ENCODE measurements at regions not wholly inside any gene's neighbourhood (a gene's known extent, or its start where the extent isn't known, plus 50 kb on each side); places are given as distances from the start of the nearest gene placed in this dataset.

DNA sequence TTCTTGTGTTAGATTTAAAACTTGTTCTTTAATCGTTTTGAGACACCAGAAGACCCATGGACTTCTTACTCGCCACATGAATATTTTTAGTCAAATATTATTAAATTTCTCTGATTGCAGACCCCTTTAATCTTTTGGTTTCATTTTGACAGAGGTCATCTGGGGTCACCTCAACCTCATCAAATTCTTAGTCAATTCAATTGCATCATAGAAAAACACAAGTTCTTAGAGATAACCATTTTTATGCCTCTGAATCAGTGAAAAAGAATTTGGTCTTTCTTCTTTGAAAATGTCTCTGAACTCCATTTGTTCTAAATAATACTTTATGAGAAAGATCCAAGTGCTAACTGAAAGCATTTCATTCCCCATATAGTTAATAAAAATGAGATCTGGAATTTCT, 55.2 kb upstream of the CBLN4 start:
- Histone ChIP-seq H3K27me3 (ENCODE audit: insufficient read depth, poor library complexity, severe bottlenecking) (no peaks in the 10 kb centered on the region), H3K27ac (ENCODE audit: poor library complexity, severe bottlenecking) (no peak overlapping the region), H3K4me3 (ENCODE audit: severe bottlenecking) (no peak overlapping the region), H3K36me3 (ENCODE audit: low read depth) (no peaks in the 10 kb centered on the region), H3K4me1 (ENCODE audit: insufficient read depth, poor library complexity, severe bottlenecking) (peaks cover 10% of the 10 kb centered on the region), H3K9me3 (ENCODE audit: severe bottlenecking) (no peaks in the 10 kb centered on the region)
- DNase-seq (ENCODE audit: low spot score) (no peak), ATAC-seq (ENCODE audit: low read depth) (0 out of 3 replicates have a peak, but pooled peaks have one; percentile 33)
- no peak for TF ChIP-seq CTCF (IDR thresholded peaks at IDR 0.05; ENCODE audit: poor library complexity, severe bottlenecking)

- Histone ChIP-seq H3K27me3 (ENCODE audit: insufficient read depth, poor library complexity, severe bottlenecking) (peaks cover 5% of the 10 kb centered on the region), H3K27ac (ENCODE audit: poor library complexity, severe bottlenecking) (no peak overlapping the region), H3K4me3 (ENCODE audit: severe bottlenecking) (no peak overlapping the region), H3K9me3 (ENCODE audit: severe bottlenecking) (no peaks in the 10 kb centered on the region), H3K4me1 (ENCODE audit: insufficient read depth, poor library complexity, severe bottlenecking) (no peaks in the 10 kb centered on the region), H3K36me3 (ENCODE audit: low read depth) (no peaks in the 10 kb centered on the region)
- no peak for DNase-seq (ENCODE audit: low spot score)
- ATAC-seq (ENCODE audit: low read depth) = no peak; the same call in 2 of the 3 replicates
- TF ChIP-seq CTCF (IDR thresholded peaks at IDR 0.05; ENCODE audit: poor library complexity, severe bottlenecking) = no peak
Measured at GRCh38 chr20:56069016-56069415, 63.7 kb upstream of the CBLN4 start.

- TF ChIP-seq CTCF (IDR thresholded peaks at IDR 0.05; ENCODE audit: poor library complexity, severe bottlenecking) = no peak
- Histone ChIP-seq H3K4me3 (ENCODE audit: severe bottlenecking) (no peak overlapping the region), H3K4me1 (ENCODE audit: insufficient read depth, poor library complexity, severe bottlenecking) (no peaks in the 10 kb centered on the region), H3K36me3 (ENCODE audit: low read depth) (no peaks in the 10 kb centered on the region), H3K27me3 (ENCODE audit: insufficient read depth, poor library complexity, severe bottlenecking) (peaks cover 12% of the 10 kb centered on the region), H3K27ac (ENCODE audit: poor library complexity, severe bottlenecking) (no peak overlapping the region), H3K9me3 (ENCODE audit: severe bottlenecking) (no peaks in the 10 kb centered on the region)
- no peak for ATAC-seq (ENCODE audit: low read depth)
- no peak for DNase-seq (ENCODE audit: low spot score)
Measured at GRCh38 chr20:56072165-56072564, 66.8 kb upstream of the CBLN4 start.

DNA sequence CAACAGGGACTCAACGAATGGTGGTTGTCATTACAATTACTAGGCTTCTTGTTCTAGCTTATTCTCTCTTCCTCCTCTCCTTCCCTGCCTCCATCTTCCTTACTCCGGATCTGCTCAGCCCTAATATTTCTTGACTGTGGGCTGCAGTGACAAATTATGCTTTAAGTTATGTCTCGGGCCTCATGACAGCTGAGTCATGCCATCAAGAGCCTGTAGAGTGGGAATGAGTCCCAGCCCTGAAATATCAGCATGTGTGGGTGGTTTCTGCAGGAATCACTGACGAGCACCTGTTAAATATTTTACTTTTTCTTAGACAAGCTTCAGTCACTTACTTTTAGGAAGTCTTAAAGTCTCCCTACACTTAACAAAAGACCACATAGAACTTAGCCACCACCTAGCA, 83.1 kb upstream of the CBLN4 start:
- Histone ChIP-seq H3K4me3 (ENCODE audit: severe bottlenecking) (no peak overlapping the region), H3K27ac (ENCODE audit: poor library complexity, severe bottlenecking) (no peak overlapping the region), H3K36me3 (ENCODE audit: low read depth) (no peaks in the 10 kb centered on the region), H3K4me1 (ENCODE audit: insufficient read depth, poor library complexity, severe bottlenecking) (no peaks in the 10 kb centered on the region), H3K9me3 (ENCODE audit: severe bottlenecking) (no peaks in the 10 kb centered on the region), H3K27me3 (ENCODE audit: insufficient read depth, poor library complexity, severe bottlenecking) (peaks cover 18% of the 10 kb centered on the region)
- no peak for TF ChIP-seq CTCF (IDR thresholded peaks at IDR 0.05; ENCODE audit: poor library complexity, severe bottlenecking)
- no peak for ATAC-seq (ENCODE audit: low read depth)
- DNase-seq (ENCODE audit: low spot score) = no peak

DNA sequence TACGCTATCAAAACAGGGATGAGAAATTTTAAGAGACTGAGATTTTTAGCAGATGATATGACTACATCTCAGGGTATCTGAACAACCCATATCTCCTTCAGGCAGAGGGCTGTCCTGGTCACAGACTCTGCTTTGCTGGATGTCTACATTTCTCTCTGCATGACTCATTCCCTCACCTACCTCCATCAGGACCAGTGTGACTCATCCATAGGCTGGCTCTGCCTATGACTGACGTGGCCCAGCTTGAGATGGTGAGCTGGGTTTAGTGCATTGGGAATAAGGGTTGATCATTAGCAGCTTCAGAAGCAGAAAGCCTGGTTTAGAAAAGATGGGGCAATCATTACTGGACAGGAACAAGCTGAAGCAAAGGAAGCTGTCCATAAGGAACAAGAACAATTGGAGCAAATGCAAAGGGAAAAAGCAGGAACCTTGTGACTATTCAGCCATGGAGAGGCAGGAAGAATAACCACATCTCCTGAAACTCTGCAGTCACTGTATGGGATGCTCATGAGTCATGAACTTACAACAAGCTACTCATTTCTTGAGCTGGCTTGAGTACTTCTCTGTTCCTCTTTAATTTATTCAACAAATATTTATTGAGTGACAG, 86.4 kb upstream of the CBLN4 start:
- no peaks in the 10 kb centered on the region for H3K9me3 ChIP-seq (ENCODE audit: severe bottlenecking)
- no peak for TF ChIP-seq CTCF (IDR thresholded peaks at IDR 0.05; ENCODE audit: poor library complexity, severe bottlenecking)
- no peak overlapping the region for H3K4me3 ChIP-seq (ENCODE audit: severe bottlenecking)
- no peaks in the 10 kb centered on the region for H3K36me3 ChIP-seq (ENCODE audit: low read depth)
- DNase-seq (ENCODE audit: low spot score) (no peak), ATAC-seq (ENCODE audit: low read depth) (peak; percentile 98)
- no peaks in the 10 kb centered on the region for H3K4me1 ChIP-seq (ENCODE audit: insufficient read depth, poor library complexity, severe bottlenecking)
- peaks cover 2% of the 10 kb centered on the region for H3K27me3 ChIP-seq (ENCODE audit: insufficient read depth, poor library complexity, severe bottlenecking)
- no peak overlapping the region for H3K27ac ChIP-seq (ENCODE audit: poor library complexity, severe bottlenecking)

Measured in RWPE2 (cell line).